ENCODE measurements at regions not wholly inside any gene's neighbourhood (a gene's known extent, or its start where the extent isn't known, plus 50 kb on each side); places are given as distances from the start of the nearest gene placed in this dataset.

DNA sequence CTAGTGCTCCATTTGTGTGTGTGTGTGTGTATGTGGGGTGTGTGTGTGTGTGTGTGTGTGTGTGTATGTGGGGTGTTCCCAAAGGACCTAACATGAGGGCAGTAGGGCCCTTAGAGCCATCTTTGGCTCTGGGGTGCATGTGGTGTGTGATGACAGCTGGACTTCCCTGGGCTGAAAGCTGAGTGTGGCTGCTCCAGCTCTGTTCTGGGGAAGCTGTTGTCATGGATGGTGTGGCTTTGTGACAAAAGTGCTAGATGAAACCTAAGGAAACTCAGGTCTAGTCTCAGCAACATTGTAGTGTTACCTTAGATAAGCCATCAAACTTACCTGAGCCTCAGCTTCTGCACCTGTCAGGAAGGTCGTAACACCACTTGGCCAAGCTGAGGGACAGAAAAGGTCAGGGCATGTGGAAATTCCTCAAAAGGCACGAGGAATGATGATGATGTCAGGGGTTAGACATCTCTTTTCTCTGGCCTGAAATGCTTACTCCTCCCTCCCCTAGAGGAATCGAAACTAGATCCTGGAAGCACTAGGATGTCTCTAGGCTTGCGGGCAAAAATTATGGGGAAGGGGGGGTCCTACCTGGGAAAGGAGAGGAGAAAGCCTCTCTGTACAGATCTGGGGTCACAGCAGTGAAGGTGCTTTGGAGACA, 115.4 kb downstream of the RPS24 start:
- intact Hi-C loops (cut with micrococcal nuclease; ENCODE audit: unreplicated experiment): no loop called here
- no peak for DNase-seq (ENCODE audit: low spot score)
- no peaks in the 10 kb centered on the region for H3K9me3 ChIP-seq (ENCODE audit: low read length)
- POLR2A ChIA-PET: interaction anchor here (0.5 kb wide), 1 partner anchor 35 kb away, joined by 3 read pairs; no protein-coding TSS in a partner anchor
- H2AFZ ChIP-seq (ENCODE audit: low read length): no peak overlapping the region
- no peaks in the 10 kb centered on the region for H3K79me2 ChIP-seq (ENCODE audit: insufficient read depth, low read depth, low read length)
- TF ChIP-seq, protein P1, sequence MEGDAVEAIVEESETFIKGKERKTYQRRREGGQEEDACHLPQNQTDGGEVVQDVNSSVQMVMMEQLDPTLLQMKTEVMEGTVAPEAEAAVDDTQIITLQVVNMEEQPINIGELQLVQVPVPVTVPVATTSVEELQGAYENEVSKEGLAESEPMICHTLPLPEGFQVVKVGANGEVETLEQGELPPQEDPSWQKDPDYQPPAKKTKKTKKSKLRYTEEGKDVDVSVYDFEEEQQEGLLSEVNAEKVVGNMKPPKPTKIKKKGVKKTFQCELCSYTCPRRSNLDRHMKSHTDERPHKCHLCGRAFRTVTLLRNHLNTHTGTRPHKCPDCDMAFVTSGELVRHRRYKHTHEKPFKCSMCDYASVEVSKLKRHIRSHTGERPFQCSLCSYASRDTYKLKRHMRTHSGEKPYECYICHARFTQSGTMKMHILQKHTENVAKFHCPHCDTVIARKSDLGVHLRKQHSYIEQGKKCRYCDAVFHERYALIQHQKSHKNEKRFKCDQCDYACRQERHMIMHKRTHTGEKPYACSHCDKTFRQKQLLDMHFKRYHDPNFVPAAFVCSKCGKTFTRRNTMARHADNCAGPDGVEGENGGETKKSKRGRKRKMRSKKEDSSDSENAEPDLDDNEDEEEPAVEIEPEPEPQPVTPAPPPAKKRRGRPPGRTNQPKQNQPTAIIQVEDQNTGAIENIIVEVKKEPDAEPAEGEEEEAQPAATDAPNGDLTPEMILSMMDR (conservative IDR thresholded peaks at IDR 0.05; ENCODE audit: low read length): no peak
- no peak for TF ChIP-seq EZH2phosphoT487 (IDR thresholded peaks at IDR 0.05; ENCODE audit: borderline replicate concordance, low read depth, low read length)
- H3K4me1 ChIP-seq (ENCODE audit: insufficient read depth, low read length, poor library complexity, severe bottlenecking): no peaks in the 10 kb centered on the region
- no peak overlapping the region for H3K4me3 ChIP-seq (ENCODE audit: low read depth, low read length, poor library complexity, severe bottlenecking)
- H3K4me2 ChIP-seq (ENCODE audit: low read length): no peak overlapping the region
- CTCF ChIA-PET (ENCODE audit: unreplicated experiment): no interaction called here
- BruUV-seq (replicated peaks): no TSS peak
- H3K27ac ChIP-seq (ENCODE audit: low read depth, low read length, poor library complexity, severe bottlenecking): no peak overlapping the region
- H3K36me3 ChIP-seq (ENCODE audit: insufficient read depth, low read length): no peaks in the 10 kb centered on the region
- no peaks in the 10 kb centered on the region for H4K20me1 ChIP-seq (ENCODE audit: insufficient read depth, low read length)
- no peaks in the 10 kb centered on the region for H3K9me2 ChIP-seq (ENCODE audit: insufficient read depth, low read length)

GRCh38 chr10:78150756-78151155, 117.1 kb downstream of the RPS24 start:
- BruUV-seq (replicated peaks): no TSS peak

GRCh38 chr10:78155722-78156121, 122.1 kb downstream of the RPS24 start:
- BruUV-seq (replicated peaks): no TSS peak

More at GRCh38 chr10:78150756-78151155, 117.1 kb downstream of the RPS24 start:
- Histone ChIP-seq H2AFZ (ENCODE audit: low read length) (no peak overlapping the region), H3K4me3 (ENCODE audit: low read depth, low read length, poor library complexity, severe bottlenecking) (no peak overlapping the region), H3K36me3 (ENCODE audit: insufficient read depth, low read length) (no peaks in the 10 kb centered on the region), H3K4me2 (ENCODE audit: low read length) (no peak overlapping the region), H3K4me1 (ENCODE audit: insufficient read depth, low read length, poor library complexity, severe bottlenecking) (no peaks in the 10 kb centered on the region), H3K79me2 (ENCODE audit: insufficient read depth, low read depth, low read length) (no peaks in the 10 kb centered on the region), H3K27ac (ENCODE audit: low read depth, low read length, poor library complexity, severe bottlenecking) (no peak overlapping the region), H3K9me3 (ENCODE audit: low read length) (no peaks in the 10 kb centered on the region), H3K9me2 (ENCODE audit: insufficient read depth, low read length) (no peaks in the 10 kb centered on the region), H4K20me1 (ENCODE audit: insufficient read depth, low read length) (no peaks in the 10 kb centered on the region)
- ChIA-PET CTCF (ENCODE audit: unreplicated experiment) (no interaction called here), POLR2A (no interaction called here)
- TF ChIP-seq, protein P1 (conservative IDR thresholded peaks at IDR 0.05; ENCODE audit: low read length): no peak
- TF ChIP-seq EZH2phosphoT487 (IDR thresholded peaks at IDR 0.05; ENCODE audit: borderline replicate concordance, low read depth, low read length): no peak
- intact Hi-C loops (cut with micrococcal nuclease; ENCODE audit: unreplicated experiment): no loop called here
- no peak for DNase-seq (ENCODE audit: low spot score)

More at GRCh38 chr10:78155722-78156121, 122.1 kb downstream of the RPS24 start:
- H4K20me1 ChIP-seq (ENCODE audit: insufficient read depth, low read length): no peaks in the 10 kb centered on the region
- H3K4me3 ChIP-seq (ENCODE audit: low read depth, low read length, poor library complexity, severe bottlenecking): no peak overlapping the region
- H3K36me3 ChIP-seq (ENCODE audit: insufficient read depth, low read length): no peaks in the 10 kb centered on the region
- no peak for TF ChIP-seq EZH2phosphoT487 (IDR thresholded peaks at IDR 0.05; ENCODE audit: borderline replicate concordance, low read depth, low read length)
- TF ChIP-seq, protein P1 (conservative IDR thresholded peaks at IDR 0.05; ENCODE audit: low read length): no peak
- intact Hi-C loops (cut with micrococcal nuclease; ENCODE audit: unreplicated experiment): no loop called here
- no peak overlapping the region for H2AFZ ChIP-seq (ENCODE audit: low read length)
- CTCF ChIA-PET (ENCODE audit: unreplicated experiment): no interaction called here
- POLR2A ChIA-PET: no interaction called here
- no peaks in the 10 kb centered on the region for H3K9me3 ChIP-seq (ENCODE audit: low read length)
- H3K27ac ChIP-seq (ENCODE audit: low read depth, low read length, poor library complexity, severe bottlenecking): no peak overlapping the region
- no peak for DNase-seq (ENCODE audit: low spot score)
- H3K9me2 ChIP-seq (ENCODE audit: insufficient read depth, low read length): no peaks in the 10 kb centered on the region
- H3K4me2 ChIP-seq (ENCODE audit: low read length): no peak overlapping the region
- H3K4me1 ChIP-seq (ENCODE audit: insufficient read depth, low read length, poor library complexity, severe bottlenecking): no peaks in the 10 kb centered on the region
- no peaks in the 10 kb centered on the region for H3K79me2 ChIP-seq (ENCODE audit: insufficient read depth, low read depth, low read length)

All from OCI-LY7 (cell line).